Duodenal mucosa (tissue), 2 donors: ENCODE measurements at regions not wholly inside any gene's neighbourhood (a gene's known extent, or its start where the extent isn't known, plus 50 kb on each side); places are given as distances from the start of the nearest gene placed in this dataset.

Source experiments
- H3K27ac ChIP-seq: one replicate; pipeline ENCODE4 v1.7.0; 2013; ENCODE audit warnings: low read depth, low read length
- H3K27me3 ChIP-seq, 2 donors: one replicate each; pipeline ENCODE4 v1.7.0; 2013; ENCODE audit warnings: low read length in 2 of 2, control low read depth in 1 of 2; ENCODE audit not compliant: insufficient read depth in 2 of 2, control insufficient read depth in 1 of 2
- H3K36me3 ChIP-seq, 2 donors: one replicate each; pipeline ENCODE4 v1.7.0; 2013; ENCODE audit warnings: low read length in 2 of 2, control low read depth in 1 of 2; ENCODE audit not compliant: insufficient read depth in 2 of 2, control insufficient read depth in 1 of 2
- H3K4me1 ChIP-seq, 2 donors: one replicate each; pipeline ENCODE4 v1.7.0; 2013; ENCODE audit warnings: low read length in 2 of 2, control low read depth in 1 of 2; ENCODE audit not compliant: insufficient read depth in 2 of 2, control insufficient read depth in 1 of 2
- H3K4me3 ChIP-seq, 2 donors: one replicate each; pipeline ENCODE4 v1.7.0; 2013; ENCODE audit warnings: low read length in 2 of 2, low read depth in 1 of 2
- H3K9ac ChIP-seq, 2 donors: one replicate each; pipeline ENCODE4 v1.7.0; 2013; ENCODE audit warnings: low read length in 2 of 2, low read depth in 1 of 2
- H3K9me3 ChIP-seq, 2 donors: one replicate each; pipeline ENCODE4 v1.7.0; 2013; ENCODE audit warnings: low read length in 2 of 2, control low read depth in 1 of 2; ENCODE audit not compliant: control insufficient read depth in 1 of 2

DNA sequence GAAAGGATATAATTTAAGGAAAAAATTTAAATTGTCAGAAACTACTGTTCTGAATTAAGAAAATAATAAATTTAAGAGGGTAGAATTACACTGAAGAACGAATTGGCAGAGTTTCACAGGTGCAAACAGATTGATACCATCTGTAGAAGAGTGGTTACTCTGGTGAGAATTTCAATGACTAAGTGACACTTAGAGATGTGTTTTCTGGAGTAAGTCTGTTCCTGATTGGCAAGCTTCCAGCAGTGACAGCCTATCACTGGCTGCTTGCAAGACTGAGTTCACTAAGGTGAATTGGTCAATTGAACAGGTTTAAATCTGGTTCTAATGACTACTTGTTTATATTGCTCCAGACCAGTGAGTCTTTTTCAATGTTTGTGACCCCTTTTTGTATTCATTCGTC, 838.2 kb upstream of the RGS18 start:
- H3K36me3 ChIP-seq: no peaks in the 10 kb centered on the region
- H3K9ac ChIP-seq: no peak overlapping the region
- H3K4me1 ChIP-seq: no peaks in the 10 kb centered on the region
- H3K4me3 ChIP-seq: no peak overlapping the region
- no peaks in the 10 kb centered on the region for H3K9me3 ChIP-seq
- no peaks in the 10 kb centered on the region for H3K27me3 ChIP-seq
- H3K27ac ChIP-seq: no peak overlapping the region

DNA sequence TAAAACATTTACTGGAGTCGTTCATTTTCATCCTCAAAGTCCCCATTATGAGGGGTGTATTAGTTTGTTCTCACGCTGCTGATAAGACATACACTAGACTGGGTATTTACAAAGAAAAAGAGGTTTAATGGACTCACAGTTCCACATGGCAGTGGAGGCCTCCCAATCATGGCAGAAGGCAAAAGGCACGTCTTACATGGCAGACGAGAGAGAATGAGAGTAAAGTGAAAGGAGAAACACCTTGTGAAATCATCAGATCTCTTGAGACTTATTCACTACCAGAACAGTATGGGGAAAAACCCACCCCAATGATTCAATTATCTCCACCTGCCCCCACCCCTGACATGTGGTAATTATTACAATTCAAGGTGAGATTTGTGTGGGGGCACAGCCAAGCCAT, 830.4 kb upstream of the RGS18 start:
- Histone ChIP-seq H3K4me3 (no peak overlapping the region), H3K9ac (no peak overlapping the region), H3K27me3 (no peaks in the 10 kb centered on the region), H3K36me3 (no peaks in the 10 kb centered on the region), H3K27ac (no peak overlapping the region), H3K4me1 (no peaks in the 10 kb centered on the region), H3K9me3 (no peaks in the 10 kb centered on the region)

DNA sequence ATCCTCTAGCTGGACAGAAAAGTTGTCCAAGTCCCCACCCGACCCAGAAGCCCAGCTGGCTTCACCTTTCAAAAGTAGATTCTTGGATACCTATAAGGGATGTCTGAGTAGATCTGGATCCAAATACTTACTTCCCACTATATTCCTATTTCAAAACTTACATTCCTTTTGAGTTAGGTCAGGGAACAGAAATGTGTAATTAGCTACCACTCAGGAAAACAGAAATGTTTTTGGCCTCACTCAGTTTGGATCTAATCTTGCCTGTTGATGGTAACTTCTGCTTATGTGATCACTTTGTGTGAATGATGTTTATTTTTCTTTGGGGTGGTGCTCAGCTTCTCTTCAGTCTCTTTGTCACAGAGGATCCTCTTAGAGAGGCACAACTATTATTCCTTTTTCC, 814.4 kb upstream of the RGS18 start:
- no peak overlapping the region for H3K4me3 ChIP-seq
- H3K9me3 ChIP-seq: no peaks in the 10 kb centered on the region
- H3K36me3 ChIP-seq: no peaks in the 10 kb centered on the region
- no peaks in the 10 kb centered on the region for H3K4me1 ChIP-seq
- no peak overlapping the region for H3K27ac ChIP-seq
- H3K27me3 ChIP-seq: no peaks in the 10 kb centered on the region
- no peak overlapping the region for H3K9ac ChIP-seq

DNA sequence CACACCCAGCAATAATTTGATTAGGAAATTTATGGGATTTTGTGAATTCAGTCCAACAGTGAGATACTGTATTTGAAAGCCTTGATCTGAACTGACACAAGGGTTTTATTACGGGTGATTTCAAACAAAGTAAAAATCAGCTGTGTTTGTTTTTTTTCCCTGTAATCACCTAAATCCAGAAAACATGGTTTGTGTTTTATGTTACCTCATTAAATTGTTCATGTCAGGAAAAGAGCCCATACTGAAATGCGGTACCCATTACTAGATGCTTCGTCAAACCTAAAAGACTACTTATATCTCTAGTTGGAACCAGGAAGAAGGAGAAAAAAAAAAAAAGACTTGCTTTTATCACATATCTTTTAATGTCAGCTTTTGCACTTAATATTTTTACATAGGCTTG, 811.9 kb upstream of the RGS18 start:
- no peak overlapping the region for H3K27ac ChIP-seq
- no peaks in the 10 kb centered on the region for H3K9me3 ChIP-seq
- H3K4me3 ChIP-seq: no peak overlapping the region
- H3K4me1 ChIP-seq: no peaks in the 10 kb centered on the region
- H3K9ac ChIP-seq: no peak overlapping the region
- H3K36me3 ChIP-seq: no peaks in the 10 kb centered on the region
- no peaks in the 10 kb centered on the region for H3K27me3 ChIP-seq

DNA sequence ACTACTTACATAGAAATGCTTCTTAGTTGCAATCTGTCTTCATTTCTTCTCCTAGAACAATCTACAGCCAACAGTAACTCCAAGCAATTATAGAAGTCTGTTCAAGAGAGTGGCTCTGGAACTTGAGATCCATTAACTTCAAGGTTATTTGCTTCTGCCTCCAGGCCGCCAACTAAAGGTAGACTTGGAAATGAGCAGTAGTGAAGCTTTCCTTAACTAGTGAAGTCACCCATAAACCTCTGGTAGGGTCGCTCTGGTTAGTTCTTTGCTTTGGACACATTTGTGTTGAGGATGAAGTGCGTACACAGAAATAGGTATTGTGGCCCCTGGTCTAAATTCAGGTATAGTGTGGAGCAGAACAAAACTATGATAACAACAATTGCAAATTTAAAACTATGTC, 809.9 kb upstream of the RGS18 start:
- Histone ChIP-seq H3K9ac (no peak overlapping the region), H3K9me3 (no peaks in the 10 kb centered on the region), H3K27ac (no peak overlapping the region), H3K4me3 (no peak overlapping the region), H3K36me3 (no peaks in the 10 kb centered on the region), H3K4me1 (no peaks in the 10 kb centered on the region), H3K27me3 (no peaks in the 10 kb centered on the region)

DNA sequence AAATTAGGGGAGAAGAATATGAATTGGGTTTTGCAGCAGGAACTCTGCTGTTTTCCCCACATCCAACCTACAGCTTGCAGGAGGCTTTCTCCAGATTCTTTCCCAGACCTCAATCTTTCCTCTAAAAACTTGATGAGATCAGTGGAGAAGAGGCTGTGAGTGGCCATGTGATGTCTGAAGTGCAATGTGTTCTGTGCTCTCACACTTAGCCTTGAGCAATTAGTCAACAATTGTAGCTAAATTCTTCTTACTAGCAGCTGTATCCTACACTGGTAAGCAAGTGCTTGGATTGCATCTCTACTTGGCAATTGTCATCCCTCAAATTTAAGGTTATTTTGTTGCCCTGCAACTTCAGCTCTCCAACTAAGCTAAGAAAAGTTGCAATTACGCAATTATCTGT, 807.3 kb upstream of the RGS18 start:
- Histone ChIP-seq H3K4me3 (no peak overlapping the region), H3K36me3 (no peaks in the 10 kb centered on the region), H3K9me3 (no peaks in the 10 kb centered on the region), H3K9ac (no peak overlapping the region), H3K27ac (no peak overlapping the region), H3K27me3 (no peaks in the 10 kb centered on the region), H3K4me1 (no peaks in the 10 kb centered on the region)

DNA sequence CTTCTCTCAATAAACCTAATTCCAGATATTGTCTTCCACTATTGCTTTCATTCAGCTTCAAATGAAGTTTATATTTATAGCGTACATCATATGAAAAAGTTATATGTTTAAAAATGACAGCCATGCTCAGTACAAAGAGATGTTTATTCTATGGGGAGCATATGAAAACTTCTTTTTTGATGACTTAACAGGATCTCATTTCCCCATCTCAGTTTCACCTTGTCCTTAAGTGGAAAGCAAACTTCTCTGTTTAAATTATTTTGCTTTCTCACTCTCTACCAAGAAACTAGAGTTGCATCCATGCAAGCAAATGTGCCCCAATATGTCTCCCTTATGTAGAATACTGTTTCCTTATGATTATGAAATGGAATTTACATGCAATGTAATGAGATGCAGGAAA, 799.5 kb upstream of the RGS18 start:
- Histone ChIP-seq H3K9ac (no peak overlapping the region), H3K27ac (no peak overlapping the region), H3K4me3 (no peak overlapping the region), H3K9me3 (no peaks in the 10 kb centered on the region), H3K36me3 (no peaks in the 10 kb centered on the region), H3K4me1 (no peaks in the 10 kb centered on the region), H3K27me3 (no peaks in the 10 kb centered on the region)

DNA sequence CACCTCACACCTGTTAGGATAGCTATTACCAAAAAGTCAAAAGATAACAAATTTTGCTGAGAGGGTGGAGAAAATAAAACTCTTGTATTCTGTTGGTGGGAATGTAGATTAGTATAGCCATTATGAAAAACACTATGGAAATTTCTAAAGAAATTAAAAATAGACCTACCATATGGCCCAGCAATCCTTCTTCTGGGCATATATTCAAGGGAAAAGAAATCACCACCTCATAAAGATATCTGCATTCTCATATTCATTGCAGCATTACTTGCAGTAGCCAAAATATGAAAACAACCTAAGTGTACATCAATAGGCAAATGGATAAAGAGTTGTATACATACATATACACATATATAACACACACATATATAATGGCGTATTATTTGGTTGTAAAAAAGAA, 791.6 kb upstream of the RGS18 start:
- Histone ChIP-seq H3K9ac (no peak overlapping the region), H3K4me1 (no peaks in the 10 kb centered on the region), H3K9me3 (peaks cover 0 to 3% of the 10 kb centered on the region in 2 donors), H3K27me3 (no peaks in the 10 kb centered on the region), H3K36me3 (no peaks in the 10 kb centered on the region), H3K4me3 (no peak overlapping the region), H3K27ac (no peak overlapping the region)

DNA sequence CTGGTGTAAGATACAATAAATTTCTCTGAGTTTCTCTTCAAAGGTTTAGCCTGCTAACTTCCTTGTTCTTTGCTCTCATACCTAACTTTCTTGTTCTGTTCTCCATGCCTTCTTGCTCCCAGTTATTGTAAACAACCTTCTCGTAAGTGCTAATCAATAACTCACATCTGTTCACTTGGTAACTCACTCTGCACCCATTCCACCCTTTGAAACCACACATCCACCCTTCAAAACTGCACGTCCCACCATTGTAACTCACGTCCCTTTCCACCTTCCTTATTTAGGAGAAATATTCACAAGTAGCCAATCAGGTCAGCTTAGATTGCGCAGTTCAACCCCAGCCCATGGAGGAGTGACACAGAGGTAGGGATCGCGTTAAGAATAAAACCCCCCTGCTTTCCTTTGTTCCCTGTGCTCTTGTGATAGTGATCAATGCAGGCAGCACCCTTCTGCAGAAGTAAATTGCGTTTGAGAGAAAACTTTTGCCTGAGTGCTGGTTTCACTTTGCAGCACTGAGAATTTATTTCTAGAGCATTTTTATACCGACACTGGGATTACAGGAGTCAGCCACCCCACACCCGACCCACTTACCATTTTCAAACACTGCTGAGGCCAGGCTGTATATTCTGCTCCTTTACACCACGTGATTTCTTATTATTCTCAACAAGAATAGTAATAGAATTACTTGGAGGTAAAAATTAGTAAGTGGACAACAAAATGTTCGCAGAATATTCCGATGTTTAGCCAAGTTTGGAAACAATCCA, 789.2 kb upstream of the RGS18 start:
- no peak overlapping the region for H3K4me3 ChIP-seq
- H3K36me3 ChIP-seq: no peaks in the 10 kb centered on the region
- no peak overlapping the region for H3K27ac ChIP-seq
- no peaks in the 10 kb centered on the region for H3K4me1 ChIP-seq
- H3K27me3 ChIP-seq: no peaks in the 10 kb centered on the region
- no peak overlapping the region for H3K9ac ChIP-seq
- peaks cover 0 to 3% of the 10 kb centered on the region in 2 donors for H3K9me3 ChIP-seq

DNA sequence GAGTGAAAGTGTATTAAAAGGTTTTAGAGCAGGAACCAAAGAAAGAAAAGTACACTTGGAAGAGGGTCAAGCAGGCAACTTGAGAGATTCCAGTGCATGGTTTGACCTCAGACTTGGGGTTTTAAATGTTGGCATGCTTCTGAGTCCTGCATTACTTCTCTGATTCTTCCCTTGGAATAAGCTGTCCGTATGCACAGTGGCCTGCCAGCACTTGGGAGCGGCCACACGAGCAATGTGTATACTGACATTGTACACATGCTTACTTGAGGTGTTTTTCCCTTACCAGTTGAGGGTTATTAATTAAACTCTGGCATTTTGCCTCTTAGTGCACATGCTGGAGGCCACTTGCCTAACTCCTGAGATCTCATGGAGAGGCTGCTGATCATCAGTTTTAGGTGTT, 786.6 kb upstream of the RGS18 start:
- Histone ChIP-seq H3K27ac (no peak overlapping the region), H3K36me3 (no peaks in the 10 kb centered on the region), H3K9ac (no peak overlapping the region), H3K4me3 (no peak overlapping the region), H3K4me1 (no peaks in the 10 kb centered on the region), H3K9me3 (peaks cover 0 to 3% of the 10 kb centered on the region in 2 donors), H3K27me3 (no peaks in the 10 kb centered on the region)

DNA sequence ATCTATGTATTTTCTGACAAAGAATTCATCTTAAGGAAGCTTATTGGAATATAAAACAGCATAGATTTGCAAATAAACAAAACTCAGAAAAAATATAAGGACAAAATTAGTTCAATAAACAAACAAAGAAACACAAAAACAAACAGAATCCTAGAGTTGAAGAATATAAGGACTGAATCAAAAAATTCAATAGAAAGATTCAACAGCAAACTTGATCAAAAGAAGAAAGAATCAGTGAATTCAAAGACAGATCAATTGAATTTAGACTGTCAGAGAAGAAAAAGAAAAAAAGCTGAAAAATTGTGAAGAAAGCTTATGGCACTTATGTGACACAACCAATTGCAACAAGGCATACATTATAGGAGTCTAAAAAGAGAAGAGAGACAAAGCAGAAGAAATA, 770.0 kb upstream of the RGS18 start:
- Histone ChIP-seq H3K36me3 (no peaks in the 10 kb centered on the region), H3K9ac (no peak overlapping the region), H3K4me1 (no peaks in the 10 kb centered on the region), H3K9me3 (peaks cover 5 to 6% of the 10 kb centered on the region in 2 donors), H3K27me3 (no peaks in the 10 kb centered on the region), H3K27ac (no peak overlapping the region), H3K4me3 (no peak overlapping the region)
